ENCODE measurements at regions not wholly inside any gene's neighbourhood (a gene's known extent, or its start where the extent isn't known, plus 50 kb on each side); places are given as distances from the start of the nearest gene placed in this dataset.
"Not testable (repeated sequence)": the region's sequence is repeated elsewhere in the genome, so short reads cannot be mapped to it uniquely, and the experiment has no call there.

- Histone ChIP-seq H3K36me3 (ENCODE audit: insufficient read depth, low read length) (no peaks in the 10 kb centered on the region), H3K27me3 (ENCODE audit: insufficient read depth, low read length, poor library complexity, severe bottlenecking) (no peaks in the 10 kb centered on the region), H3K27ac (ENCODE audit: low read depth, low read length) (no peak overlapping the region), H3K4me3 (ENCODE audit: low read length) (no peak overlapping the region), H3K9me3 (ENCODE audit: low read length) (no peaks in the 10 kb centered on the region), H3K4me1 (ENCODE audit: insufficient read depth, low read length) (no peaks in the 10 kb centered on the region)
- DNase-seq: no peak
- Mint-ChIP-seq H3K27me3 (peaks cover 17 to 19% of the 10 kb centered on the region in 2 donors), H3K9me3 (no peaks in the 10 kb centered on the region), H3K4me1 (no peaks in the 10 kb centered on the region), H3K36me3 (no peaks in the 10 kb centered on the region), H3K4me3 (no peak overlapping the region), H3K27ac (no peak overlapping the region)
- POLR2A ChIA-PET: no interaction called here
- CTCF ChIA-PET: no interaction called here
Observed at GRCh38 chr12:95384785-95385184, 89.2 kb upstream of the METAP2 start.

GRCh38 chr12:95385246-95386035 lies 88.5 kb upstream of the METAP2 start:
- H3K9me3 Mint-ChIP-seq: no peaks in the 10 kb centered on the region
- Histone ChIP-seq H3K27me3 (ENCODE audit: insufficient read depth, low read length, poor library complexity, severe bottlenecking) (no peaks in the 10 kb centered on the region), H3K4me1 (ENCODE audit: insufficient read depth, low read length) (no peaks in the 10 kb centered on the region), H3K9me3 (ENCODE audit: low read length) (no peaks in the 10 kb centered on the region), H3K27ac (ENCODE audit: low read depth, low read length) (no peak overlapping the region), H3K4me3 (ENCODE audit: low read length) (no peak overlapping the region), H3K36me3 (ENCODE audit: insufficient read depth, low read length) (no peaks in the 10 kb centered on the region)
- DNase-seq: no peak
- peaks cover 19 to 22% of the 10 kb centered on the region in 2 donors for H3K27me3 Mint-ChIP-seq
- POLR2A ChIA-PET: no interaction called here
- no peak overlapping the region for H3K27ac Mint-ChIP-seq
- CTCF ChIA-PET: no interaction called here
- no peak overlapping the region for H3K4me3 Mint-ChIP-seq
- no peaks in the 10 kb centered on the region for H3K4me1 Mint-ChIP-seq
- H3K36me3 Mint-ChIP-seq: no peaks in the 10 kb centered on the region

- no peak for DNase-seq
- Mint-ChIP-seq H3K27ac (no peak overlapping the region), H3K4me1 (no peaks in the 10 kb centered on the region), H3K9me3 (no peaks in the 10 kb centered on the region), H3K4me3 (no peak overlapping the region), H3K36me3 (no peaks in the 10 kb centered on the region), H3K27me3 (peaks cover 19 to 22% of the 10 kb centered on the region in 2 donors)
- Histone ChIP-seq H3K4me3 (ENCODE audit: low read length) (no peak overlapping the region), H3K4me1 (ENCODE audit: insufficient read depth, low read length) (no peaks in the 10 kb centered on the region), H3K27me3 (ENCODE audit: insufficient read depth, low read length, poor library complexity, severe bottlenecking) (no peaks in the 10 kb centered on the region), H3K9me3 (ENCODE audit: low read length) (no peaks in the 10 kb centered on the region), H3K36me3 (ENCODE audit: insufficient read depth, low read length) (no peaks in the 10 kb centered on the region), H3K27ac (ENCODE audit: low read depth, low read length) (no peak overlapping the region)
- ChIA-PET POLR2A (no interaction called here), CTCF (no interaction called here)
Observed at GRCh38 chr12:95386051-95386450, 87.9 kb upstream of the METAP2 start.

GRCh38 chr12:95388260-95388659 lies 85.7 kb upstream of the METAP2 start:
- POLR2A ChIA-PET; H3K27me3 ChIP-seq (ENCODE audit: insufficient read depth, low read length, poor library complexity, severe bottlenecking); H3K9me3 Mint-ChIP-seq; H3K4me1 Mint-ChIP-seq; H3K36me3 Mint-ChIP-seq; H3K4me1 ChIP-seq (ENCODE audit: insufficient read depth, low read length); H3K36me3 ChIP-seq (ENCODE audit: insufficient read depth, low read length); H3K9me3 ChIP-seq (ENCODE audit: low read length); CTCF ChIA-PET; H3K4me3 ChIP-seq (ENCODE audit: low read length); H3K27ac Mint-ChIP-seq; H3K4me3 Mint-ChIP-seq; H3K27ac ChIP-seq (ENCODE audit: low read depth, low read length); DNase-seq: not testable (repeated sequence)
- peaks cover 18 to 22% of the 10 kb centered on the region in 2 donors for H3K27me3 Mint-ChIP-seq

- Mint-ChIP-seq H3K9me3 (peaks cover 0 to 13% (median 4%) of the 10 kb centered on the region in 5 donors), H3K4me1 (no peaks in the 10 kb centered on the region), H3K27ac (no peak overlapping the region), H3K4me3 (no peak overlapping the region), H3K36me3 (no peaks in the 10 kb centered on the region), H3K27me3 (peaks cover 17 to 36% of the 10 kb centered on the region in 2 donors)
- no peaks in the 10 kb centered on the region for H3K9me3 ChIP-seq (ENCODE audit: low read length)
- no peaks in the 10 kb centered on the region for H3K36me3 ChIP-seq (ENCODE audit: insufficient read depth, low read length)
- no peak overlapping the region for H3K4me3 ChIP-seq (ENCODE audit: low read length)
- H3K27me3 ChIP-seq (ENCODE audit: insufficient read depth, low read length, poor library complexity, severe bottlenecking): no peaks in the 10 kb centered on the region
- H3K4me1 ChIP-seq (ENCODE audit: insufficient read depth, low read length): no peaks in the 10 kb centered on the region
- ChIA-PET POLR2A (no interaction called here), CTCF (no interaction called here)
- no peak for DNase-seq
- H3K27ac ChIP-seq (ENCODE audit: low read depth, low read length): no peak overlapping the region
Observed at GRCh38 chr12:95390192-95390591, 83.8 kb upstream of the METAP2 start.

- Histone ChIP-seq H3K9me3 (ENCODE audit: low read length) (no peaks in the 10 kb centered on the region), H3K27me3 (ENCODE audit: insufficient read depth, low read length, poor library complexity, severe bottlenecking) (no peaks in the 10 kb centered on the region), H3K36me3 (ENCODE audit: insufficient read depth, low read length) (no peaks in the 10 kb centered on the region), H3K27ac (ENCODE audit: low read depth, low read length) (no peak overlapping the region), H3K4me1 (ENCODE audit: insufficient read depth, low read length) (no peaks in the 10 kb centered on the region), H3K4me3 (ENCODE audit: low read length) (no peak overlapping the region)
- Mint-ChIP-seq H3K27me3 (peaks cover 14 to 39% of the 10 kb centered on the region in 2 donors), H3K36me3 (no peaks in the 10 kb centered on the region), H3K4me1 (no peaks in the 10 kb centered on the region), H3K27ac (no peak overlapping the region), H3K4me3 (no peak overlapping the region), H3K9me3 (peaks cover 0 to 13% (median 4%) of the 10 kb centered on the region in 5 donors)
- ChIA-PET CTCF (no interaction called here), POLR2A (no interaction called here)
- DNase-seq: no peak
Observed at GRCh38 chr12:95390932-95391331, 83.0 kb upstream of the METAP2 start.

- Mint-ChIP-seq H3K4me1 (no peaks in the 10 kb centered on the region), H3K4me3 (no peak overlapping the region), H3K27me3 (peaks cover 14 to 54% of the 10 kb centered on the region in 2 donors), H3K27ac (peak overlapping the region in 1 of 8 donors; percentile 34), H3K36me3 (no peaks in the 10 kb centered on the region), H3K9me3 (peaks cover 0 to 13% (median 4%) of the 10 kb centered on the region in 5 donors)
- no peak overlapping the region for H3K27ac ChIP-seq (ENCODE audit: low read depth, low read length)
- no peaks in the 10 kb centered on the region for H3K27me3 ChIP-seq (ENCODE audit: insufficient read depth, low read length, poor library complexity, severe bottlenecking)
- no peaks in the 10 kb centered on the region for H3K36me3 ChIP-seq (ENCODE audit: insufficient read depth, low read length)
- CTCF ChIA-PET: no interaction called here
- no peaks in the 10 kb centered on the region for H3K9me3 ChIP-seq (ENCODE audit: low read length)
- H3K4me3 ChIP-seq (ENCODE audit: low read length): no peak overlapping the region
- H3K4me1 ChIP-seq (ENCODE audit: insufficient read depth, low read length): no peaks in the 10 kb centered on the region
- no peak for DNase-seq
- POLR2A ChIA-PET: no interaction called here
Observed at GRCh38 chr12:95393191-95393790, 80.7 kb upstream of the METAP2 start.

GRCh38 chr12:95395696-95396095 lies 78.3 kb upstream of the METAP2 start:
- Histone ChIP-seq H3K4me3 (ENCODE audit: low read length) (no peak overlapping the region), H3K4me1 (ENCODE audit: insufficient read depth, low read length) (no peaks in the 10 kb centered on the region), H3K9me3 (ENCODE audit: low read length) (no peaks in the 10 kb centered on the region), H3K27me3 (ENCODE audit: insufficient read depth, low read length, poor library complexity, severe bottlenecking) (no peaks in the 10 kb centered on the region), H3K27ac (ENCODE audit: low read depth, low read length) (no peak overlapping the region), H3K36me3 (ENCODE audit: insufficient read depth, low read length) (no peaks in the 10 kb centered on the region)
- Mint-ChIP-seq H3K27ac (peak overlapping the region in 1 of 8 donors; percentile 12), H3K9me3 (peaks cover 0 to 13% (median 4%) of the 10 kb centered on the region in 5 donors), H3K4me1 (no peaks in the 10 kb centered on the region), H3K27me3 (peaks cover 13 to 51% of the 10 kb centered on the region in 2 donors), H3K36me3 (no peaks in the 10 kb centered on the region), H3K4me3 (no peak overlapping the region)
- no peak for DNase-seq
- POLR2A ChIA-PET: no interaction called here
- CTCF ChIA-PET: no interaction called here
